K562 (cell line): ENCODE measurements at regions not wholly inside any gene's neighbourhood (a gene's known extent, or its start where the extent isn't known, plus 50 kb on each side); places are given as distances from the start of the nearest gene placed in this dataset.
"Not testable (repeated sequence)": the region's sequence is repeated elsewhere in the genome, so short reads cannot be mapped to it uniquely, and the experiment has no call there.

ENCODE experiments used
- ATAC-seq: fragments of 200-7000 bp; cut with Tn5 transposase; 3 replicates; pipeline ENCODE4 v1.9.1; 2020; ENCODE audit warnings: moderate library complexity
- BruUV-seq: library from RNA; stranded (reverse); fragments of 400-500 nt; replicated peaks from 2 replicates; lab custom pipeline; 2021; lab: Mats Ljungman, UMichigan
- CTCF ChIA-PET: fragments of 300-600 bp; formaldehyde crosslinking; extraction: SDS; loops from one replicate; lab custom pipeline; 2021; ENCODE audit warnings: low intra/inter-chr PET ratio; lab: Yijun Ruan, JAX
- POLR2A ChIA-PET: fragments of 300-600, 350-650 bp; sonication (Branson Sonifier 250); formaldehyde crosslinking; extraction: SDS; loops from one replicate; lab custom pipeline; 2021; ENCODE audit warnings: antibody characterized with exemption, inconsistent platforms; lab: Yijun Ruan, JAX
- DNase-seq, 4 experiments: peaks; one replicate each; pipeline versions ENCODE4 v3.0.0 to v3.0.0-alpha.2; 2011 to 2018; ENCODE audit warnings: low spot score in 3 of 4, mixed read lengths in 3 of 4; ENCODE audit errors: extremely low read depth in 1 of 4
- FAIRE-seq: peaks from 2 replicates; lab custom pipeline; 2011; peaks lifted over from hg19 to GRCh38; lab: Jason Lieb, UNC
- H2AFZ ChIP-seq: 2 replicates; pipeline ENCODE4 v1.6.0; 2011; ENCODE audit warnings: low read depth, low read length, control low read depth, inconsistent platforms
- H3K27ac ChIP-seq: fragments of 200-600 bp; 3 replicates; pipeline ENCODE4 v1.8.0; 2011; ENCODE audit warnings: low read depth, mild to moderate bottlenecking, control low read depth, inconsistent platforms, low read length, moderate library complexity, mixed read lengths; ENCODE audit errors: extremely low read depth
- H3K27me3 ChIP-seq, 2 experiments: fragments of 300-600 bp in 1 of 2; 2 replicates in 1 of 2; 3 replicates in 1 of 2; pipeline versions ENCODE4 v1.6.0 to v1.8.0; 2011; ENCODE audit warnings: inconsistent platforms in 2 of 2, low read length in 2 of 2, mild to moderate bottlenecking in 1 of 2, mixed read lengths in 1 of 2, moderate library complexity in 1 of 2; ENCODE audit not compliant: control insufficient read depth in 2 of 2, insufficient read depth in 2 of 2
- H3K36me3 ChIP-seq: fragments of 300-600 bp; 3 replicates; pipeline ENCODE4 v1.8.0; 2011; ENCODE audit warnings: mild to moderate bottlenecking, low read length, inconsistent platforms; ENCODE audit not compliant: control insufficient read depth, insufficient read depth
- H3K4me1 ChIP-seq, 2 experiments: fragments of 200-600 bp in 1 of 2; replicated peaks in 1 of 2; 2 replicates in 1 of 2; 3 replicates in 1 of 2; pipeline versions ENCODE4 v1.5.1 to v1.8.0; 2011; ENCODE audit warnings: inconsistent platforms in 2 of 2, low read length in 2 of 2, mild to moderate bottlenecking in 1 of 2, mixed read lengths in 1 of 2, moderate library complexity in 1 of 2; ENCODE audit not compliant: control insufficient read depth in 2 of 2, insufficient read depth in 2 of 2
- H3K4me2 ChIP-seq: 2 replicates; pipeline ENCODE4 v1.6.1; 2011; ENCODE audit warnings: low read length, control low read depth, inconsistent platforms, mixed read lengths; ENCODE audit not compliant: insufficient read depth
- H3K4me3 ChIP-seq: fragments of 200-600 bp; sonication (generic), shearing (Covaris generic); 2 replicates; pipeline ENCODE4 v1.5.1; 2016; ENCODE audit warnings: control low read depth, inconsistent platforms
- H3K79me2 ChIP-seq: fragments of 200-600 bp; 3 replicates; pipeline ENCODE4 v1.8.0; 2011; ENCODE audit warnings: low read length, inconsistent platforms; ENCODE audit not compliant: control insufficient read depth, insufficient read depth
- H3K9ac ChIP-seq, 2 experiments: 2 replicates each; pipeline versions ENCODE4 v1.6.0 to v1.6.1; 2011; ENCODE audit warnings: low read depth in 2 of 2, low read length in 2 of 2, control low read depth in 1 of 2, inconsistent platforms in 1 of 2, mild to moderate bottlenecking in 1 of 2, mixed read lengths in 1 of 2; ENCODE audit not compliant: insufficient read depth in 1 of 2
- H3K9me1 ChIP-seq: one replicate; pipeline ENCODE4 v1.6.0; 2011; ENCODE audit warnings: inconsistent platforms, mild to moderate bottlenecking, low read length, moderate library complexity; ENCODE audit not compliant: control insufficient read depth, insufficient read depth
- H3K9me3 ChIP-seq: replicated peaks from 2 replicates; pipeline ENCODE4 v1.5.1; 2011; ENCODE audit warnings: low read depth, low read length, inconsistent platforms; ENCODE audit not compliant: control insufficient read depth, insufficient read depth
- H4K20me1 ChIP-seq: replicated peaks from 2 replicates; pipeline ENCODE4 v1.6.1; 2011; ENCODE audit warnings: low read length, inconsistent platforms, mixed read lengths; ENCODE audit not compliant: control insufficient read depth, insufficient read depth
- WGBS: fragments of 100-300 bp; shearing (Covaris generic); methylation state at CpG from one replicate; pipeline ENCODE4 v1.1.6; 2016; ENCODE audit warnings: low coverage, mixed read lengths; ENCODE audit not compliant: insufficient coverage; ENCODE audit errors: missing lambda C conversion rate; 5-methylcytosine and 5-hydroxymethylcytosine counted together
- in situ Hi-C: fragments of 300-500 bp; cut with MboI; formaldehyde crosslinking; loops from 4 replicates; pipeline ENCODE4 v1.15.0; 2018; ENCODE audit warnings: inconsistent platforms, mixed read lengths
- intact Hi-C: fragments of 100-400 bp; cut with micrococcal nuclease; formaldehyde crosslinking; loops from 2 replicates; pipeline ENCODE4 v1.14.2; 2022

- CTCF ChIA-PET, H4K20me1 ChIP-seq, H3K36me3 ChIP-seq, ATAC-seq, H3K79me2 ChIP-seq, H3K4me3 ChIP-seq, H3K9ac ChIP-seq, H3K4me2 ChIP-seq, in situ Hi-C loops, BruUV-seq, H3K4me1 ChIP-seq, intact Hi-C loops, H3K9me3 ChIP-seq, H3K9me1 ChIP-seq, H3K27me3 ChIP-seq, H2AFZ ChIP-seq, H3K27ac ChIP-seq, FAIRE-seq, DNase-seq: not testable (repeated sequence)
- WGBS = 0% methylated on average over 5 of the region's 5 CpGs
- POLR2A ChIA-PET = interaction anchor here (1.1 kb wide), 1 partner anchor 24 kb away, joined by 3 read pairs; no protein-coding TSS in a partner anchor
Measured at GRCh38 chr12:76292891-76293290, 55.3 kb downstream of the BBS10 start.

- BruUV-seq, ATAC-seq, H3K79me2 ChIP-seq, H2AFZ ChIP-seq, H3K4me3 ChIP-seq, intact Hi-C loops, H3K36me3 ChIP-seq, FAIRE-seq, H3K9ac ChIP-seq, DNase-seq, H3K27me3 ChIP-seq, H3K4me2 ChIP-seq, CTCF ChIA-PET, in situ Hi-C loops, H3K9me1 ChIP-seq, H3K4me1 ChIP-seq, H3K9me3 ChIP-seq, H3K27ac ChIP-seq, H4K20me1 ChIP-seq: not testable (repeated sequence)
- WGBS = 5% methylated on average over 7 of the region's 8 CpGs
- POLR2A ChIA-PET = interaction anchor here (1.1 kb wide), 1 partner anchor 23 kb away, joined by 3 read pairs; no protein-coding TSS in a partner anchor
Measured at GRCh38 chr12:76292305-76292704, 55.9 kb downstream of the BBS10 start.
